ENCODE measurements at regions not wholly inside any gene's neighbourhood (a gene's known extent, or its start where the extent isn't known, plus 50 kb on each side); places are given as distances from the start of the nearest gene placed in this dataset.
"Not testable (repeated sequence)": the region's sequence is repeated elsewhere in the genome, so short reads cannot be mapped to it uniquely, and the experiment has no call there.

GRCh38 chr12:126033751-126034150 lies 968.5 kb downstream of the AACS start:
- intact Hi-C loops (cut with DNase I): no loop called here
- DNase-seq (ENCODE audit: missing footprints) (no peak), ATAC-seq (no peak)

GRCh38 chr12:126036348-126036747 lies 971.1 kb downstream of the AACS start:
- no peak for ATAC-seq
- intact Hi-C loops (cut with DNase I): no loop called here
- no peak for DNase-seq (ENCODE audit: missing footprints)

GRCh38 chr12:126038434-126038833 lies 973.2 kb downstream of the AACS start:
- ATAC-seq: no peak
- no peak for DNase-seq (ENCODE audit: missing footprints)
- intact Hi-C loops (cut with DNase I): no loop called here

GRCh38 chr12:126040307-126040706 lies 975.1 kb downstream of the AACS start:
- DNase-seq (ENCODE audit: missing footprints): no peak
- intact Hi-C loops (cut with DNase I): no loop called here
- no peak for ATAC-seq

GRCh38 chr12:126042286-126042685 lies 977.1 kb downstream of the AACS start:
- DNase-seq (ENCODE audit: missing footprints): no peak
- no peak for ATAC-seq
- intact Hi-C loops (cut with DNase I): no loop called here

- DNase-seq (ENCODE audit: missing footprints); ATAC-seq; intact Hi-C loops (cut with DNase I): not testable (repeated sequence)
Observed at GRCh38 chr12:126049501-126049900, 984.3 kb downstream of the AACS start.

- ATAC-seq: no peak
Observed at GRCh38 chr12:126051611-126052107, 986.4 kb downstream of the AACS start.

GRCh38 chr12:126055521-126055920 lies 990.3 kb downstream of the AACS start:
- DNase-seq (ENCODE audit: missing footprints) (no peak), ATAC-seq (no peak)
- intact Hi-C loops (cut with DNase I): no loop called here

More at GRCh38 chr12:126051611-126052107, 986.4 kb downstream of the AACS start:
- intact Hi-C loops (cut with DNase I): no loop called here
- DNase-seq (ENCODE audit: missing footprints): no peak

- intact Hi-C loops (cut with DNase I): no loop called here
- DNase-seq (ENCODE audit: missing footprints) (no peak), ATAC-seq (no peak)
Observed at GRCh38 chr12:126061777-126062176, 996.5 kb downstream of the AACS start.

- intact Hi-C loops (cut with DNase I): no loop called here
- no peak for DNase-seq (ENCODE audit: missing footprints)
- no peak for ATAC-seq
Observed at GRCh38 chr12:126064028-126064427, 998.8 kb downstream of the AACS start.

GRCh38 chr12:126067626-126068329 lies 1002.5 kb downstream of the AACS start:
- intact Hi-C loops (cut with DNase I): loop anchor here (5.0 kb wide), 1 partner anchor 680 kb away; no protein-coding TSS in a partner anchor

GRCh38 chr12:126069549-126070165 lies 1004.4 kb downstream of the AACS start:
- intact Hi-C loops (cut with DNase I): loop anchor here (5.0 kb wide), 1 partner anchor 678 kb away; no protein-coding TSS in a partner anchor
- ATAC-seq: no peak
- no peak for DNase-seq (ENCODE audit: missing footprints)

More at GRCh38 chr12:126067626-126068329, 1002.5 kb downstream of the AACS start:
- ATAC-seq (no peak), DNase-seq (ENCODE audit: missing footprints) (no peak)

GRCh38 chr12:126076515-126076914 lies 1011.3 kb downstream of the AACS start:
- intact Hi-C loops (cut with DNase I): no loop called here
- ATAC-seq (no peak), DNase-seq (ENCODE audit: missing footprints) (no peak)

GRCh38 chr12:126083926-126084325 lies 1018.7 kb downstream of the AACS start:
- intact Hi-C loops (cut with DNase I): no loop called here
- ATAC-seq (no peak), DNase-seq (ENCODE audit: missing footprints) (no peak)

GRCh38 chr12:126084480-126084879 lies 1019.2 kb downstream of the AACS start:
- ATAC-seq (no peak), DNase-seq (ENCODE audit: missing footprints) (no peak)
- intact Hi-C loops (cut with DNase I): no loop called here

GRCh38 chr12:126086242-126086641 lies 1021.0 kb downstream of the AACS start:
- intact Hi-C loops (cut with DNase I): no loop called here
- ATAC-seq (no peak), DNase-seq (ENCODE audit: missing footprints) (no peak)

GRCh38 chr12:126087692-126088091 lies 1022.5 kb downstream of the AACS start:
- intact Hi-C loops (cut with DNase I): no loop called here
- no peak for ATAC-seq

GRCh38 chr12:126093908-126094307 lies 1028.7 kb downstream of the AACS start:
- no peak for DNase-seq (ENCODE audit: missing footprints)
- ATAC-seq: no peak
- intact Hi-C loops (cut with DNase I): no loop called here

More at GRCh38 chr12:126087692-126088091, 1022.5 kb downstream of the AACS start:
- DNase-seq (ENCODE audit: missing footprints): no peak

- no peak for DNase-seq (ENCODE audit: missing footprints)
- no peak for ATAC-seq
- intact Hi-C loops (cut with DNase I): no loop called here
Observed at GRCh38 chr12:126095748-126096510, 1030.7 kb downstream of the AACS start.
